ENCODE measurements at regions not wholly inside any gene's neighbourhood (a gene's known extent, or its start where the extent isn't known, plus 50 kb on each side); places are given as distances from the start of the nearest gene placed in this dataset.

GRCh38 chr3:174620855-174621472, 238.2 kb upstream of the NAALADL2 start:
- Histone ChIP-seq H3K4me3 (ENCODE audit: low read depth in 1 of 3, low read length in 3 of 3) (no peak overlapping the region), H3K27me3 (ENCODE audit: control insufficient read depth in 4 of 4, insufficient read depth in 4 of 4, low read length in 3 of 4) (no peaks in the 10 kb centered on the region), H3K9ac (ENCODE audit: low read depth in 1 of 2, low read length in 2 of 2) (no peak overlapping the region), H3K36me3 (ENCODE audit: control insufficient read depth in 4 of 4, insufficient read depth in 3 of 4, low read depth in 1 of 4, low read length in 3 of 4) (no peaks in the 10 kb centered on the region), H3K27ac (ENCODE audit: low read depth in 1 of 2, low read length in 2 of 2) (no peak overlapping the region), H3K9me3 (ENCODE audit: control insufficient read depth in 4 of 4, low read length in 3 of 4) (no peaks in the 10 kb centered on the region), H3K4me1 (ENCODE audit: control insufficient read depth in 4 of 4, insufficient read depth in 4 of 4, low read length in 3 of 4) (peaks cover 0 to 4% (median 0%) of the 10 kb centered on the region in 4 donors)
- WGBS, result 94% methylated on average over 4 of the region's 4 CpGs
- DNase-seq (ENCODE audit: low spot score), result no peak
- TF ChIP-seq CTCF (IDR thresholded peaks at IDR 0.05; ENCODE audit: low read depth, low read length, missing input control) (no peak), GABPA (IDR thresholded peaks at IDR 0.05 in 1 of 2, conservative IDR thresholded peaks at IDR 0.05 in 1 of 2) (no peak), MAX (IDR thresholded peaks at IDR 0.05) (no peak), ZBTB33 (IDR thresholded peaks at IDR 0.05) (no peak), TAF1 (conservative IDR thresholded peaks at IDR 0.05) (no peak)

GRCh38 chr3:174633342-174633741, 225.8 kb upstream of the NAALADL2 start:
- H3K4me3 ChIP-seq (ENCODE audit: low read depth in 1 of 3, low read length in 3 of 3), result no peak overlapping the region
- TF ChIP-seq RAD21 (IDR thresholded peaks at IDR 0.05) (no peak), MAX (IDR thresholded peaks at IDR 0.05) (no peak), RXRA (IDR thresholded peaks at IDR 0.05) (no peak)
- no peaks in the 10 kb centered on the region for H3K27me3 ChIP-seq (ENCODE audit: control insufficient read depth in 4 of 4, insufficient read depth in 4 of 4, low read length in 3 of 4)
- no peaks in the 10 kb centered on the region for H3K9me3 ChIP-seq (ENCODE audit: control insufficient read depth in 4 of 4, low read length in 3 of 4)
- no peaks in the 10 kb centered on the region for H3K4me1 ChIP-seq (ENCODE audit: control insufficient read depth in 4 of 4, insufficient read depth in 4 of 4, low read length in 3 of 4)
- no peak for DNase-seq (ENCODE audit: low spot score)
- no peak overlapping the region for H3K9ac ChIP-seq (ENCODE audit: low read depth in 1 of 2, low read length in 2 of 2)
- H3K36me3 ChIP-seq (ENCODE audit: control insufficient read depth in 4 of 4, insufficient read depth in 3 of 4, low read depth in 1 of 4, low read length in 3 of 4), result no peaks in the 10 kb centered on the region
- no peak overlapping the region for H3K27ac ChIP-seq (ENCODE audit: low read depth in 1 of 2, low read length in 2 of 2)

GRCh38 chr3:174636451-174636850, 222.7 kb upstream of the NAALADL2 start:
- WGBS, result 88% methylated on average over 2 of the region's 2 CpGs
- Histone ChIP-seq H3K9ac (ENCODE audit: low read depth in 1 of 2, low read length in 2 of 2) (no peak overlapping the region), H3K4me3 (ENCODE audit: low read depth in 1 of 3, low read length in 3 of 3) (no peak overlapping the region), H3K4me1 (ENCODE audit: control insufficient read depth in 4 of 4, insufficient read depth in 4 of 4, low read length in 3 of 4) (no peaks in the 10 kb centered on the region), H3K27ac (ENCODE audit: low read depth in 1 of 2, low read length in 2 of 2) (no peak overlapping the region), H3K9me3 (ENCODE audit: control insufficient read depth in 4 of 4, low read length in 3 of 4) (no peaks in the 10 kb centered on the region), H3K36me3 (ENCODE audit: control insufficient read depth in 4 of 4, insufficient read depth in 3 of 4, low read depth in 1 of 4, low read length in 3 of 4) (no peaks in the 10 kb centered on the region), H3K27me3 (ENCODE audit: control insufficient read depth in 4 of 4, insufficient read depth in 4 of 4, low read length in 3 of 4) (no peaks in the 10 kb centered on the region)
- DNase-seq (ENCODE audit: low spot score), result no peak
- TF ChIP-seq CTCF (IDR thresholded peaks at IDR 0.05; ENCODE audit: low read depth, low read length, missing input control) (no peak), RXRA (IDR thresholded peaks at IDR 0.05) (no peak), HNF4A (conservative IDR thresholded peaks at IDR 0.05) (no peak), EGR1 (IDR thresholded peaks at IDR 0.05; ENCODE audit: low read depth in 2 of 2) (no peak), ZBTB33 (IDR thresholded peaks at IDR 0.05) (no peak), HNF4G (IDR thresholded peaks at IDR 0.05) (no peak), SP1 (IDR thresholded peaks at IDR 0.05) (no peak), RAD21 (IDR thresholded peaks at IDR 0.05) (no peak), NR2F2 (IDR thresholded peaks at IDR 0.05) (no peak), ATF3 (IDR thresholded peaks at IDR 0.05) (no peak), FOXA2 (IDR thresholded peaks at IDR 0.05) (no peak), GABPA (IDR thresholded peaks at IDR 0.05 in 1 of 2, conservative IDR thresholded peaks at IDR 0.05 in 1 of 2) (no peak), MAX (IDR thresholded peaks at IDR 0.05) (no peak), TAF1 (conservative IDR thresholded peaks at IDR 0.05) (no peak), FOXA1 (IDR thresholded peaks at IDR 0.05) (no peak), JUND (IDR thresholded peaks at IDR 0.05) (no peak)
